ENCODE measurements at regions not wholly inside any gene's neighbourhood (a gene's known extent, or its start where the extent isn't known, plus 50 kb on each side); places are given as distances from the start of the nearest gene placed in this dataset.

DNA sequence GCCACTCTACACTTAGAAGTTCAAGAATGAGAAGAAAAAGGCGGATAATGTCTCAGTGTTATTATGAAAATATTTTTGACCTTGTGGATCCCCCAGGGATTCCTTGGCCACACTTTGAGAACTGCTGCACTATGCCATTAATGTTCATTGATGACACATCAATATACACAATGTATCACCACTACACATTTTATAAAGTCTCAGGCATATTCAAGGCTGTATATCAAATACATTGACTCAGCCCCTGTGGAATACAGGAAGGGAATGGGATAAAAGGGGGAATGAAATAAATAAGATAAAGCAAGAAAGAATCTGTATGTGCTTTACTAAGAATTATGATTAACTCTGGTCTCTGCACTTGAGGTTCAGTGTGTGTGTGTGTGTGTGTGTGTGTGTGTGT is 69.1 kb downstream of the INHBB start:
- TF ChIP-seq POLR2A (IDR thresholded peaks at IDR 0.05) = no peak
- TF ChIP-seq CTCF (IDR thresholded peaks at IDR 0.05) = no peak

Measured in esophagus squamous epithelium (tissue), 4 donors.